Right lobe of liver (tissue), 6 donors: ENCODE measurements at regions not wholly inside any gene's neighbourhood (a gene's known extent, or its start where the extent isn't known, plus 50 kb on each side); places are given as distances from the start of the nearest gene placed in this dataset.

Source experiments
- ATAC-seq, 4 donors: fragments of 200-7000 bp; cut with Tn5 transposase; one replicate each; pipeline ENCODE4 v1.9.1; 2020; ENCODE audit warnings: mild to moderate bottlenecking in 4 of 4, moderate library complexity in 4 of 4
- DNase-seq, 3 donors: peaks; one replicate each; pipeline ENCODE4 v3.0.0-alpha.2; 2020
- H3K27ac ChIP-seq, 3 donors: fragments of 200-600 bp; one replicate each; pipeline ENCODE4 v1.8.0; 2022
- H3K27me3 ChIP-seq, 2 donors: fragments of 200-600 bp; one replicate each; pipeline ENCODE4 v1.8.0; 2022
- H3K36me3 ChIP-seq, 4 donors: fragments of 200-600 bp; sonication (generic) in 1 of 4; one replicate each; pipeline versions ENCODE4 v1.5.1 to v1.8.0; 2017 to 2022; ENCODE audit warnings: control low read depth in 1 of 4
- H3K4me1 ChIP-seq, 4 donors: fragments of 200-600 bp; sonication (generic) in 1 of 4; one replicate each; pipeline versions ENCODE4 v1.5.1 to v1.8.0; 2017 to 2022; ENCODE audit warnings: control low read depth in 1 of 4
- H3K4me3 ChIP-seq, 3 donors: fragments of 200-600 bp; one replicate each; pipeline ENCODE4 v1.8.0; 2022
- H3K9me3 ChIP-seq, 4 donors: fragments of 200-600 bp; sonication (generic) in 1 of 4; one replicate each; pipeline versions ENCODE4 v1.5.1 to v1.8.0; 2017 to 2022; ENCODE audit warnings: control low read depth in 1 of 4
- CTCF ChIP-seq, 4 donors: fragments of 200-600 bp in 3 of 4; fragments of 450-650 bp in 1 of 4; IDR thresholded peaks; one replicate each; pipeline versions ENCODE4 v1.5.1 to v1.8.0; 2016 to 2022; ENCODE audit warnings: antibody characterized with exemption in 4 of 4, mild to moderate bottlenecking in 2 of 4
- POLR2A ChIP-seq: fragments of 450-650 bp; IDR thresholded peaks from one replicate; pipeline ENCODE4 v1.6.1; 2017; ENCODE audit warnings: antibody characterized with exemption, mild to moderate bottlenecking
- WGBS: methylation state at CpG from one replicate; pipeline ENCODE4 v1.1.6; 2018; ENCODE audit warnings: low coverage, low lambda C conversion rate; ENCODE audit not compliant: insufficient coverage; ENCODE audit errors: missing lambda C conversion rate; 5-methylcytosine and 5-hydroxymethylcytosine counted together
- intact Hi-C, 2 donors: fragments of 100-400 bp; cut with DNase I; formaldehyde crosslinking; loops; one replicate each; pipeline versions ENCODE4 v1.11.2 to v1.14.1; 2022
- donor health status: DM: no; HTN: yes; CAD: no.
- donor health status: DM: no; HTN: no; CAD: no.
- donor health status: DM: no; HTN: no; CAD: no.
- donor health status: DM: no; HTN: yes; CAD: no.
- donor health status: DM: no; HTN: yes; CAD: no.

GRCh38 chr3:18132991-18133390 is 292.1 kb downstream of the SATB1 start:
- Histone ChIP-seq H3K4me3 (no peak overlapping the region), H3K4me1 (no peaks in the 10 kb centered on the region), H3K36me3 (no peaks in the 10 kb centered on the region), H3K9me3 (no peaks in the 10 kb centered on the region), H3K27ac (no peak overlapping the region), H3K27me3 (no peaks in the 10 kb centered on the region)
- TF ChIP-seq POLR2A (no peak), CTCF (IDR thresholded peaks at IDR 0.05) (no peak)
- no peak for ATAC-seq
- intact Hi-C loops, result no loop called here
- DNase-seq, result no peak

DNA sequence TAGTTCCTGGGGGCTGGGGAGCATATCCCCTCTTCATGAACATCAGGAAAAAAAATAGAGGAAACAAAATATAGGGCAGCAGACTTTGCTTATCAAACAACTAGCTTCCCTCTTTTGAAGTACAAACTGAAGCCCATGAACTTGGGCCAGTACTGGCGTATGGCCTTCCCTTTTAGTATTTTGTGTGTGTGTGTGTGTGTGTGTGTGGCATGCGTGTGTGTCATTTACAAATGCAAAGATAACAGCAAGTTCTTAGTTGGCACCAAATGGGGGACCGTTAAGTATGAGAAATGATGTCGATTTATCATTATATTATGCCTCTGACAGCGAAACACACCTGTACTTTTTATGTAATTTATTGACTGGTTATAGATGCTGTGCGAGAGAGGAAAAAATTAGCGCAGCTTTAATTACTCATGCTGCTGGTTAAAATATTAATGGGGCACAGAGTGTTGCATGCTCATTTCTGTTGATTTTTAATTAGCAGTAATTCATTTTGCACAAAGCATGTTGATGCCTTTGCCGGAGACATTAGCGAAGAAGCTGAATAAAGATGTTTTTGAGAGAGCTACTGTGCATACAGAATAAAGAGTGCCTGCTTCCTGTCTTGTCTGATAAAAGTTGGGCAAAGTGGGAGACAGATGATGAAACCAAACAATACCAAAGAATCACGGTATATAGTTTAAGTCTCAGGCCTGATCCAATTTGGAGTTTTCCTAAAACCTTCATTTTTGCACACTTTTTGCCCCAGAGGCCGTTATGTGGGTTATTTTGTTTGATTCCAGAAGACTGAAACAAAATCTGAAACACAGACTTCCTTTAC is 297.1 kb downstream of the SATB1 start:
- no peak overlapping the region for H3K4me3 ChIP-seq
- intact Hi-C loops, result no loop called here
- H3K27ac ChIP-seq, result no peak overlapping the region
- H3K27me3 ChIP-seq, result no peaks in the 10 kb centered on the region
- TF ChIP-seq CTCF (IDR thresholded peaks at IDR 0.05), result no peak
- no peak for TF ChIP-seq POLR2A
- DNase-seq (no peak), ATAC-seq (no peak)
- no peaks in the 10 kb centered on the region for H3K9me3 ChIP-seq
- no peaks in the 10 kb centered on the region for H3K4me1 ChIP-seq
- no peaks in the 10 kb centered on the region for H3K36me3 ChIP-seq
- WGBS, result 45% methylated on average over 11 of the region's 11 CpGs

DNA sequence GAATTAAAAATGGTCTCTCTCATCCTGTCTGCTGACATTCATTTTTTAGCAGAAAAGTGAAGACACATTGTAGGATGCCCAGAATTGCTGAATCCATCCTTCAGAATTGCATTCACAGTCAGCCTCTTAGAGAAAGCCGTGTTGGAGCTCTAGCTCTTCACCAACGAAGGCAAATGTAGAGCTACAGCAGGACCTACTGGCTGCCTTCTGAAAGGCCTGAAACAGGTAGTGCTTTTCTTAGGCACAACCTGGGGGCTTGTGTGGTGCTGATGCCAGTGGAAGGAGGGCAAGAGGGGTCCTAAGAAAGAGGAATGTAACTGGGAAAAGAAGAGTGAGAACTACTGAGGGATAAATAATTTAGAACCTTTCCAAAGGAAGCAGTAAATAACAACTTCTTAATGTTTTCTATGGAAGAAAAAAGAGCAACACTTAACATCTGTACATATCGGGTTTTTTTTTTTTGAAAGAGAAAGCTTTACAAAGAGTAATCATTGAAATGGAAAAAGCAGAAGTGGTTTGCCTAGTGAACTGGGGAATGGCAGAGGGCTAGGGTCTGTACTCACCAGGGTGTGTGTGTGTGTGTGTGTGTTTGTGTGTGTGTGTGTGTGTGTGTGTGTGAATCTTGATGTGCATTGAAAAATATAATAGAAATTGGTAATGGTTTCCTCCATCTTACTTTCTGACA is 297.8 kb downstream of the SATB1 start:
- H3K27ac ChIP-seq, result no peak overlapping the region
- DNase-seq, result no peak
- H3K27me3 ChIP-seq, result no peaks in the 10 kb centered on the region
- H3K9me3 ChIP-seq, result no peaks in the 10 kb centered on the region
- intact Hi-C loops, result no loop called here
- H3K36me3 ChIP-seq, result no peaks in the 10 kb centered on the region
- 34% methylated on average over 3 of the region's 3 CpGs for WGBS
- H3K4me1 ChIP-seq, result no peaks in the 10 kb centered on the region
- TF ChIP-seq POLR2A (no peak), CTCF (IDR thresholded peaks at IDR 0.05) (no peak)
- no peak overlapping the region for H3K4me3 ChIP-seq
- ATAC-seq, result no peak

- intact Hi-C loops, result no loop called here
- Histone ChIP-seq H3K9me3 (no peaks in the 10 kb centered on the region), H3K4me1 (no peaks in the 10 kb centered on the region), H3K27me3 (no peaks in the 10 kb centered on the region), H3K4me3 (no peak overlapping the region), H3K27ac (no peak overlapping the region), H3K36me3 (no peaks in the 10 kb centered on the region)
- DNase-seq, result no peak
- 53% methylated on average over 5 of the region's 5 CpGs for WGBS
- no peak for TF ChIP-seq POLR2A
- TF ChIP-seq CTCF (IDR thresholded peaks at IDR 0.05), result no peak
- ATAC-seq, result no peak
Measured at GRCh38 chr3:18126772-18127171, 298.4 kb downstream of the SATB1 start.
